GM12891 (cell line): ENCODE measurements at regions not wholly inside any gene's neighbourhood (a gene's known extent, or its start where the extent isn't known, plus 50 kb on each side); places are given as distances from the start of the nearest gene placed in this dataset.
"Not testable (repeated sequence)": the region's sequence is repeated elsewhere in the genome, so short reads cannot be mapped to it uniquely, and the experiment has no call there.

Source experiments
- PAX5 ChIP-seq: IDR thresholded peaks from 2 replicates; pipeline ENCODE4 v1.6.1; 2011; ENCODE audit warnings: low read length, moderate library complexity, mild to moderate bottlenecking; ENCODE audit not compliant: insufficient read depth, severe bottlenecking
- POLR2A ChIP-seq: IDR thresholded peaks from 2 replicates; pipeline ENCODE4 v1.6.1; 2011; ENCODE audit warnings: low read depth, low read length, control low read depth
- POLR2AphosphoS5 ChIP-seq: IDR thresholded peaks from 2 replicates; pipeline ENCODE4 v1.6.1; 2011; ENCODE audit warnings: low read depth, low read length, control low read depth
- POU2F2 ChIP-seq: IDR thresholded peaks from 2 replicates; pipeline ENCODE4 v1.6.1; 2011; ENCODE audit warnings: low read depth, mild to moderate bottlenecking, control low read depth, low read length, moderate library complexity
- SPI1 ChIP-seq: IDR thresholded peaks from 2 replicates; pipeline ENCODE4 v1.6.1; 2011; ENCODE audit warnings: low read depth, low read length, control low read depth
- TAF1 ChIP-seq: IDR thresholded peaks from 2 replicates; pipeline ENCODE4 v1.6.1; 2011; ENCODE audit warnings: low read depth, low read length, control low read depth

DNA sequence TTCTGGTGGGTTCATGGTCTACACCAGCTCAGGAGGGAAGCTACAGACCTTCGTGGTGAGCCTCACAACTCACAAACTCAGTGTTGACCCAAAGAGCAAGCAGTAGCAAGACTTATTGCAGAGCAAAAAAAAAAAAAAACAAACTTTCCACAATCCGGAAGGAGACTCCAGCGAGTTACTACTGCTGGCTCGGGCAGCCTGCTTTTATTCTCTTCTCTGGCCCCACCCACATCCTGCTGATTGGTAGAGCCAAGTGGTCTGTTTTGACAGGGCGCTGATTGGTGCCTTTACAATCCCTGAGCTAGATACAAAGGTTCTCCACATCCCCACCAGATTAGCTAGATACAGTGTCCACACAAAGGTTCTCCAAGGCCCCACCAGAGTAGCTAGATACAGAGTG, 135.6 kb upstream of the TMEM170B start:
- not testable (repeated sequence) for TF ChIP-seq POLR2A, TAF1, POLR2AphosphoS5, PAX5, SPI1, POU2F2
